ENCODE measurements at regions not wholly inside any gene's neighbourhood (a gene's known extent, or its start where the extent isn't known, plus 50 kb on each side); places are given as distances from the start of the nearest gene placed in this dataset.

GRCh38 chr13:107851670-107852069, 363.7 kb downstream of the LIG4 start:
- DNase-seq = no peak

DNA sequence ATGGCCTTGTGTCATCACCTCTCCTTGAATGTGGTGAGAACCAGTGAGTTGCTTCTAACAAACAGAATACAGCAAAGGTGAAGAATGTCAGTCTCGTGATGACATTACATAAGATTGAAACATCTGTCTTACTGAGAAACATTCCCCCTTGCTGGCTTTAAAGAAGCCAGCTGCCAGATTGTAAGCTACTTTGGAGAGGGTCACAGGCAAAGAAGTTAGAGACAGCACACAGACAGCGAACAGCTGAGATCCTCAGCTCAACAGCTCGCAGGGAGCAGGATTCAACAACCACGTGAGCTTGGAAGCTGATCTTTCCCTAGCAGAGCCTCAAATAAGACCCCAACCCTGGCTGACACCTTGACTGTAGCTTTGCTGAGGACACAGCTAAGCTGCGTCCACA, 367.9 kb downstream of the LIG4 start:
- no peak for DNase-seq

DNA sequence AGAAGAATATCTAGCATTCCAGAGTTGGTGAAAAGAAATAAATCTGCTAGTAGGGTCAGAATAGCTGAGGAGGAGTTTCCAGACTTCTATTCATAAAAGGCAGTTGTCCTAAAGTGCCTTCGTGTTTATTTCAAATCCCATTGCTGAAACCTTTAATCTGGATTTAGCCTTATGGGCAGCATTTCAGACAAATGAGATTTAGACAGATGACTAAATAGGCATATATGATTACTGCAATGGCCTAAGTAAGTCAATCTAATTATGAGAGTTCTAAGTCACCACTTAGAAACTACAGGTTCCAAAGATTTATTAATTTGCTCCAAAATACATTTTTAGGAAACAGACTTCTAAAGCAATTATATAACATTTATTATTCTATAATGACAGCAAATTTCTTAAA, 368.7 kb downstream of the LIG4 start:
- DNase-seq = no peak

DNA sequence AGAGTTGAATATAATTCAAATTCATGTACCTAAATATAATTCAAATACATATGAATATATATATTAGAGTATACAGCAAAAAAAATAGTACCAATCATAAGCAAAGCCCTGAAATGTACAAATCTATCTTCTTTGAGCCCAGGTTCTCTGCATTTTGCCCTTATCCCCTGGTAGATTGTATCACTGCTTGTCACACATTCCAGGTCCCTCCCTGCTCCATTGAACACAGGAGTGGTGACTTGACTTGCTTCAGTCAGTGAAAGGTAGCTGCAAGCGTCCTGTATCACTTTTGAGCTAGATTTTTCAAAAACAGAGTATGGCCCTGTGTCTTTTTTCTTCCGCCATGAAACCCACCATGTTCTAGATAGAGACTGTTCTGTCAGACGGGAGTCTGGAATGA, 369.4 kb downstream of the LIG4 start:
- DNase-seq = no peak

GRCh38 chr13:107843681-107844080, 371.7 kb downstream of the LIG4 start:
- no peak for DNase-seq

GRCh38 chr13:107843281-107843680, 372.1 kb downstream of the LIG4 start:
- no peak for DNase-seq

DNA sequence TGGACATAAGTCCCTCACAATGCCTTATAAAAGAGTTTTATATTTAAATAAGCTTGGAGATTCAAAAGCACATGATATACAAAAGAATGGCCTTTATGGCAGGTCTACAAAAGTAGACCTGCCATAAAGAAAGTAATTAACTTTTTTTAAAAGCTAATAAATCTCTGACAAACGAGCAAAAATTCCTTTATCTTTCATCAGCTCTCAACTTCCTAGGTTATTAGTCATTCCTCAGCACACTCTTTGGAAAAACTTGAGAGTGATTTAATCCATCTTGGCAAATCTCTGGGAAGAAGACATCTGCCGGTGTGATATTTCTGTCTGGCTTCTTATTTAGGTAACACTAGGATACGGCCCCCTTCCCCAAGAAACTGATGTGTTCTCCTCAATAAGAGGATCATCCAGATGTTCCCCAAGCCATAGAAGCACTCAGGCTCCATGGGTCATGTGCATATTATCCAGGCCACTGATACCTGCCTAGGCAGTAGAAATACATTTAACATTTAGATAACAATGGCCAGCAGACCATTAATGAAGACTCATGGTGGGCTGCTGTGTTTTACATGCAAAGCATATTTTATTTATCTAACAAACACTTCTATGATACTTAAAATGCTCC, 372.7 kb downstream of the LIG4 start:
- no peak for DNase-seq

DNA sequence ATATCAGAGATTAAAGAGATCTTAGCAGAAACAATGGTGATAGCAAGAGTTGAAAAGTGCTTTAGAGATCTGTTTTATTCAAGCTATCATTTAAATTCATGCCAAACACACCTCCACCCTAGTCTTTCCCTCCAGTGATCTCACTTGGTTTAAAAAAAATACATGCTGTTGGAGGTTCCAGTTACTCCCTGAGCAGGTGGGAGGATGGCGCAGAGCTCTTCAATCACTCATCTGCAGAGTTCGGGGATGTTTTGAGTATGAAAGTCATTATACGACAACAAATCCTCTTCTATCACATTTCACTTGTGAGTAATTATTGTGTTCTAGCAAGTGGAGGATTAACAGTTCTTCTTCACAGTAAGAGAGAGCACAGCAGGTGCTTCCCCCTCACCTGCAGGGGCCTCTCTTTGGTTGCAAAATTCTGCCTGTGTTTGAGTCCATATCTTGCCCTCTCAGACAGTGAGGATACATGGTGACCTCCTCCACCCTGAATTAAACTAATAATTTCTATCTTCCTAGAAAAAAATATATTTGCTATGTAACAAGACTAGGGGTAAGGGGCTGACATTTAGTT, 376.7 kb downstream of the LIG4 start:
- DNase-seq = no peak

DNA sequence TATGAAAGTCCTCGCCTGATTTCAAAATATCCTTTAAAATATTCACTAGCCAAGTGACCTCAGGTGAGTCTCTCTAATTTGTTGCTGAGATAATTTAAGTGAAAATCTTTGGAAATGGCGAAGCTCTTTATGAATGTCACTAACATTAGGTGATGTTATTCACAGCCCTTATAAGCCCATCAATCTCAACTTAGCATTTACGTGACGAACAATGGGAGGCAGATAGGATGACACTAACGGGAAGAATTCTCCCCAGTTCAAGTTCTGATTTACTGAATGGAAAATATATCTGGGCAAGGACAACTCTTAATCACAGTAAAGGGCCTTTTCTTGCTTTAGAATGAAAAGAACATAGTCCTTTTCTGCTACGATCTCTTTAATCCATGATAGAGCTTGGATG, 378.7 kb downstream of the LIG4 start:
- no peak for DNase-seq

GRCh38 chr13:107835339-107836018, 379.9 kb downstream of the LIG4 start:
- DNase-seq = no peak

DNA sequence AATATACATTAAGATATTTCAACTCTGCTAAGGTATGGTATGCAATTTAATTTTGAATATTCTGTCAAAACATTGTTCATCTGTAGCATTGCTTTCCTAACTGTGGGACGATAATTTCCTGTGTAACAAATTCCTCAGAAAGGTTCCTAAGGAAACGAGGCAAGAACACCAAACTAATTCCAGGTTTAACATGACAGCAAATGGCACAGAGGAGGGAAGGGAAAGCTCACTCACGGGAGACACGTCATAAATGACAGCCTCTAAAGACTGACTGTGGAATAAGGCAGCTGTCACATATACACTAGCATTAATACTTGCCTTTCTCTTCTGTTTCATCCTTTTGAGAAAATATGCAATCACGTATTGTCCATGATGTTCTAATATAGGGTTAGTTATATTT, 380.6 kb downstream of the LIG4 start:
- DNase-seq = no peak

- no peak for DNase-seq
These were observed 381.1 kb downstream of the LIG4 start for GRCh38 chr13:107834281-107834680.

GRCh38 chr13:107832500-107833100, 382.7 kb downstream of the LIG4 start:
- no peak for DNase-seq

GRCh38 chr13:107830804-107831203, 384.5 kb downstream of the LIG4 start:
- no peak for DNase-seq

DNA sequence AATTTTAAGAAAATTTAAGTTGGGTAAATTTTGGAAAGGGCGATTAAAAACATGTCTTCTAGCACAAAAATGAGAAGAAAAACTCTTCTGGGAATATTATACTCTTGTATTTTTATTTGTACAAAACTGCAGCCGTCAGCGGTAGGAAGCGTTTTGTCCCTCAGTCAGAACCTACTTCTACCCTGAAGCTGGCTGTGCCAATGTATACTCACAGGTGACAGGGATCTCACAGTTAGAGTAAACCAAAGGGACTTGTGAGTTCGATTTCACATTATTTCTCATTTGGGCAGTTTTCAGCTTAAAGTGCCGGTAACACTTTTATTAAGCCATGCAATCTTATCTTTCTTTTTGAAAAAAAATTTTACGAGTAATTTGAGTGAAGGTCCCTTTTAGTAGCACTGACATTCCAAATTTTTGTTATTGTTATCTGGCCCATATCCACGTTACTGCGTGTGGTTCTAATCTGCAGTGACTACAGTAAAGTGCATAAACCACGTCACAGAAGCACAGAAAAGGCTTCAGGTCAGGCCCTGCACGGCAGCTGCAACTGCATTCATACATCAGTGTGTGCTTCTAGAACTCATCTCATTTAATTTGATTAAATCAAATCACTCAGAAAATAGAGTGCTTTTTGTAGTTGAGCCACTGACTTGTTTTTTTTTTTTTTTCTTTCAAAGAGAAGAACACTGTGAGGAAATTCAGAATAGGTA, 387.3 kb downstream of the LIG4 start:
- no peak for DNase-seq

DNA sequence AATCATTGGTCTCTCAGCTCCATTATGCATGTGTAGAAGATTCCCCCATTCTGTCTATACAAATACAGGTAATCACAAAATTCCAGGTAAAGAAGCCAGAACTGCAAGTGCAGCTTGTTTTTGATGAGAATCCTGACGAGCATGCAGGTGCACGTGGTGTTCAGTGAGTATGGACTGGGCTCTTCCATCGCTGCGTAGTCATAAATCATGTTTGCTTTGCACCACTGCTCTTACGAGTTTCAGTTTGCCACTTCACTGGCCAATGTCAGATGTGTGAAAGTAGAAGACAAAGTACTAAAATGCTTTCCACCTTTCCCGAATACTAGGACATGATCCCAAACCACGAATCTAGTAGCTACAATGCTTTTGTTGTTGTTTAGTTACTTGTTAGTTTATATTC, 390.7 kb downstream of the LIG4 start:
- no peak for DNase-seq

DNA sequence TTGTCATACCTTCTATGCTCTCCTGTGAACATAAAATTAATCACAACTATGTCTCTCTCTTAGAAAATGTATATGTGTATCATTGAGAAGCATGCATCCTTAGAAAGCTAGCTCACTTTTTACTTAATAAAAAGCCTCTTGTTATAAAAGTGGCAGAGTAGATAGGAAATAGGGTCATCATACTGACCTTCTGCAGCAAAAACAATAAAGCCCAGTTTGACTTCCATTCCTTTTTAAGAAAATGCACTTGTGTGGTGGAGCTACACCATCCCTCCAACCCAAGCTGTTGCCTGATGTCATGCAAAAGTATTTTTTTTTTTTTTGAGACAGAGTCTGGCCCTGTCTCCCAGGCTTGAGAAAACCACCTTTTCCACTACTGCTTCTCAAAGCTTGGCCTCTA, 393.3 kb downstream of the LIG4 start:
- no peak for DNase-seq

DNA sequence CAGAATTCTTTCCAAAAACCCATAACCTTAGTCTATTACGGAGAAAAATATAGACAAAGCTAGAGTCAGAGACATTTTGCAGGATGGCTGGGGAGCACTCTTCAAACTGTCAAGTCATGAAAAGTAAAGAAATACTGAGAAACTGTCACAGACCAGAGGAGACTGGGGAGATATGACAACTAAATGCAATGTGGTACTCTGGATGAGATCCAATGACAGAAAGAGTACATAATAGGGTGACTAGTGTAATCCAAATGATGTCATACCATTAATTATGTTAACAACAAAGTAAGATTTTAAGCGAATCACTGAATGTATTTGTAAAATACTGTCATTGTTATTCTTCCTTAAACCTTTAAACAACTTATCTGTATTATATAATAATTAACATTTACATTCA, 393.8 kb downstream of the LIG4 start:
- DNase-seq = no peak

GRCh38 chr13:107819071-107819470, 396.3 kb downstream of the LIG4 start:
- no peak for DNase-seq

DNA sequence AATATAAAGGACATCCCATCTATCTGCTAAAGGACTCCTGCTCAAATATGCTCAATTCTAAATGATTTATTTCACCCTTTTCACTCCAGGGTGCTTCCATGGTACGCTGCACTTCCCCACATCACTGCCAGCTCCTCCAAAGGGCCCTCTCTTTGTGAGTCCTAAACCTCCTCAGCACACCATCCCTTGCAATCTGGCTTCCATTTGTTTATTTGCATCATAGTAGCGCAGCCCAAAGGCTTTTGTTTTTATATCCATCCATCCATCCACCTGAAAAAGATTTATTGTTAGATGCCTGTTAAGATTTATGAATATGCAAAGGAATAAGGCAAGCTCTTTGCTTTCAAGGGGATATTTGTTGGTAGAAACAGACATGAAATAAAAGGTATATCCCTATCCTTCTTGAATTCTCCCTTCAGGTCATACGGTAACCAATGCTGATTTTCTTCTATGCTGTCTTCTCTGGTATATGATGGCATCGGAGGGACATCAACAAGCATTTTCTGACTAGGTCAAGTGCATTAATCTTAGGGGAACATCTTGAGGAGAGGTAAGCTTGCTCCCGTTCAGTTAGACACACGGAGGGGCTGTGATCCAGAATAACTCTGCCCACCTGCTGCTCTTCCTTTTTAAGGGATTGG, 397.6 kb downstream of the LIG4 start:
- DNase-seq = no peak

DNA sequence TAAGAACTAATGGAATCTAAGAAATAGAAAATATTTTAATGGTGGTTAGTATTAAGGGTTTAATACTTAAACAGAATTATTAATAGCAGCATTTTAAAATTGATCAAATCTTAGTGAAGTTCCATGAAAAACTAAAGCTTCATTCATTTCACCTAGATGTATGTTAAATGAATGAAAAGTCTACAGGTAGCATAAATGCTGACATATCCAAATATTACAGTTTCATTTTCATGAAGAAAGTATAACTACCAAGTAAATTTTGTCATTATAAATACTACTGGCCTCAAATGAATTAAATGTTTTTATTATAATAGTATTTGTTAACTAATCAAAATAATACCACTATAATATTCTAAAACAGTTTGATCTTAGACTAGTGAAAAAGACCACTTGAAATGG, 403.3 kb downstream of the LIG4 start:
- no peak for DNase-seq

DNA sequence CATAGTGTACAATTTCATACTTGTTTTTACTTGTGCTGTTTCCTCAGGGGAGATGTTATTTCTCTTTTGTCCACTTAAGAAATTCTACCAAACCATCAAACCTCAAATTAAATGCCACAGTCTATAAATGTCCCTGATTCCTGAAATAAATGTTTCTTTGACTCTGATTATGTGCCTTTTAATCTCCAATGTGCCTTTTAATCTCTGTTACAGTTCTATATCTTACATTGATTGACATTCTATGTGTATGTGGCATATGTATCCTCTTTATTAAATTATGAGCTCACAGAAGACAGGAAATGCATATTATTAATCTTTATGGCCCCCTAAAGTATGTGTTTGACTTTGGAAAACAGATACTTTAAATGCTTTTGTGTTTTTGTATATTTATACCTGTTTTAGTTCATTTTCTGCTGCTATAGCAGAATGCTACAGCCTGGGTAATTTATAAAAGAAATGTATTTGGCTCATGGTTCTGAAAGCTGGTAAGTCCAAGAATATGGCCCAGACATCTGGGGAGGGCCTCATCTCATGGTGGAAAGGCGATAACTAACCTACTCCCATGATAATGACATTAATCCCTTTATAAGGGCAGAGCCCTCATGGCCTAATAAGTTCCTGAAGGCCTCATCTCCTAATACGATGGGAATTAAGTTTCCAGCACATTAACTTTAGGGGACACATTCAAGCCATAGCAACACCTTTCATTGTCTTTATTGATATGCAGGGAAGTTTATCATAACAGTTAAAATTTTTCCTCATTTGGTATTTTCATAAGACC, 403.9 kb downstream of the LIG4 start:
- no peak for DNase-seq
